B cell (primary cell): ENCODE measurements at regions not wholly inside any gene's neighbourhood (a gene's known extent, or its start where the extent isn't known, plus 50 kb on each side); places are given as distances from the start of the nearest gene placed in this dataset.

Experiments used
- ATAC-seq: fragments of 200-7000 bp; cut with Tn5 transposase; one replicate; pipeline ENCODE4 v1.10.0; 2021; ENCODE audit warnings: low read depth, mild to moderate bottlenecking, moderate number of reproducible peaks, moderate library complexity
- CTCF ChIA-PET: fragments of 350-600 bp; sonication (Branson Sonifier 250); formaldehyde crosslinking; loops from one replicate; lab custom pipeline; 2021; ENCODE audit warnings: antibody characterized with exemption, inconsistent platforms; lab: Charles Lee
- POLR2A ChIA-PET: fragments of 350-600 bp; sonication (Branson Sonifier 250); formaldehyde crosslinking; loops from one replicate; lab custom pipeline; 2021; ENCODE audit warnings: antibody characterized with exemption; lab: Charles Lee
- DNase-seq: peaks from one replicate; pipeline ENCODE4 v3.0.0; 2013
- H2AFZ ChIP-seq: 2 replicates; pipeline ENCODE4 v1.6.1; 2012; ENCODE audit warnings: mild to moderate bottlenecking, low read depth, low read length; ENCODE audit not compliant: insufficient read depth, poor library complexity, severe bottlenecking
- H3K27ac ChIP-seq, 2 donors: 1 replicate in 1 of 2; 2 replicates in 1 of 2; pipeline ENCODE4 v1.5.1; 2012 to 2013; ENCODE audit warnings: low read length in 2 of 2, mild to moderate bottlenecking in 2 of 2, moderate library complexity in 1 of 2
- H3K27me3 ChIP-seq, 4 experiments: fragments of 200-600 bp in 1 of 4; sonication (generic) in 1 of 4; replicated peaks in 1 of 4; 1 replicate in 2 of 4; 2 replicates in 2 of 4; pipeline versions ENCODE4 v1.6.1 to v1.7.0; 2013 to 2016; ENCODE audit warnings: low read length in 3 of 4, mild to moderate bottlenecking in 2 of 4, mixed read lengths in 1 of 4, moderate library complexity in 1 of 4; ENCODE audit not compliant: insufficient read depth in 4 of 4, control insufficient read depth in 3 of 4; ENCODE audit errors: control extremely low read depth in 1 of 4
- H3K36me3 ChIP-seq, 2 experiments: replicated peaks in 1 of 2; 1 replicate in 1 of 2; 2 replicates in 1 of 2; pipeline versions ENCODE4 v1.6.1 to v1.7.1; 2013; ENCODE audit warnings: low read length in 1 of 2; ENCODE audit not compliant: insufficient read depth in 2 of 2, control insufficient read depth in 1 of 2; ENCODE audit errors: control extremely low read depth in 1 of 2, extremely low read depth in 1 of 2
- H3K4me1 ChIP-seq, 2 donors: fragments of 200-600 bp in 1 of 2; sonication (generic) in 1 of 2; 1 replicate in 1 of 2; 2 replicates in 1 of 2; pipeline versions ENCODE4 v1.5.1 to v1.6.1; 2013 to 2017; ENCODE audit warnings: low read length in 2 of 2; ENCODE audit not compliant: control insufficient read depth in 2 of 2, insufficient read depth in 2 of 2
- H3K4me2 ChIP-seq: replicated peaks from 2 replicates; pipeline ENCODE3; 2012; ENCODE audit warnings: mild to moderate bottlenecking, low read depth, low read length; ENCODE audit not compliant: poor library complexity, severe bottlenecking
- H3K4me3 ChIP-seq, 5 experiments: fragments of 200-600 bp in 1 of 5; sonication (generic) in 1 of 5; 1 replicate in 3 of 5; 2 replicates in 2 of 5; pipeline versions ENCODE4 v1.5.1 to v1.7.0; 2011 to 2016; ENCODE audit warnings: low read length in 4 of 5, mild to moderate bottlenecking in 4 of 5, low read depth in 2 of 5, control low read depth in 1 of 5, moderate library complexity in 1 of 5; ENCODE audit not compliant: insufficient read depth in 1 of 5; ENCODE audit errors: control extremely low read depth in 1 of 5, extremely low read depth in 1 of 5
- H3K79me2 ChIP-seq: fragments of 200-600 bp; sonication (generic); one replicate; pipeline ENCODE4 v1.6.0; 2016; ENCODE audit warnings: low read length; ENCODE audit not compliant: control insufficient read depth, insufficient read depth
- H3K9ac ChIP-seq: fragments of 200-600 bp; sonication (generic); 2 replicates; pipeline ENCODE4 v1.6.1; 2017; ENCODE audit warnings: mild to moderate bottlenecking, low read length, moderate library complexity
- H3K9me3 ChIP-seq, 3 donors: one replicate each; pipeline versions ENCODE4 v1.6.1 to v1.7.1; 2013; ENCODE audit warnings: low read length in 2 of 3; ENCODE audit not compliant: control insufficient read depth in 2 of 3, insufficient read depth in 1 of 3; ENCODE audit errors: control extremely low read depth in 1 of 3
- H4K20me1 ChIP-seq: 2 replicates; pipeline ENCODE4 v1.6.0; 2012; ENCODE audit warnings: mild to moderate bottlenecking, low read length; ENCODE audit not compliant: insufficient read depth, control insufficient read depth, poor library complexity, severe bottlenecking
- H3K27ac Mint-ChIP-seq: one replicate; pipeline ENCODE4 v1.8.0; 2021; ENCODE audit warnings: mixed read lengths
- H3K27me3 Mint-ChIP-seq: one replicate; pipeline ENCODE4 v1.8.0; 2021; ENCODE audit warnings: mixed read lengths
- H3K4me1 Mint-ChIP-seq: one replicate; pipeline ENCODE4 v1.8.0; 2021; ENCODE audit warnings: mixed read lengths
- H3K4me3 Mint-ChIP-seq: one replicate; pipeline ENCODE4 v1.8.0; 2021; ENCODE audit warnings: mixed read lengths
- H3K9me3 Mint-ChIP-seq: one replicate; pipeline ENCODE4 v1.8.0; 2022; ENCODE audit warnings: mixed read lengths; ENCODE audit not compliant: insufficient read depth
- CTCF ChIP-seq: fragments of 200-600 bp; IDR thresholded peaks from one replicate; pipeline ENCODE4 v1.8.0; 2022; ENCODE audit warnings: antibody characterized with exemption, mild to moderate bottlenecking
- EZH2 ChIP-seq: IDR thresholded peaks from 2 replicates; pipeline ENCODE4 v1.6.1; 2012; ENCODE audit warnings: borderline replicate concordance, low read depth, mild to moderate bottlenecking, moderate library complexity, low read length; ENCODE audit not compliant: insufficient read depth, poor library complexity, severe bottlenecking
- WGBS: methylation state at CpG from one replicate; pipeline ENCODE4 v1.1.5; 2013; ENCODE audit warnings: missing lambda C conversion rate; ENCODE audit not compliant: insufficient coverage; 5-methylcytosine and 5-hydroxymethylcytosine counted together
- intact Hi-C: fragments of 100-400 bp; cut with micrococcal nuclease; formaldehyde crosslinking; loops from one replicate; pipeline ENCODE4 v1.10.0; 2022

GRCh38 chr3:162932503-162932902 is 1435.9 kb downstream of the OTOL1 start:
- intact Hi-C loops, result no loop called here
- H3K27me3 ChIP-seq, result no peaks in the 10 kb centered on the region
- Mint-ChIP-seq H3K4me3 (no peak overlapping the region), H3K27ac (no peak overlapping the region), H3K4me1 (no peaks in the 10 kb centered on the region), H3K9me3 (no peaks in the 10 kb centered on the region), H3K27me3 (no peaks in the 10 kb centered on the region)
- DNase-seq (no peak), ATAC-seq (no peak)
- ChIA-PET CTCF (no interaction called here), POLR2A (no interaction called here)
- TF ChIP-seq EZH2 (no peak), CTCF (no peak)
- WGBS, result no CpG with 5 or more reads among the region's 2 CpGs
- no peak overlapping the region for H3K4me3 ChIP-seq
- no peaks in the 10 kb centered on the region for H3K36me3 ChIP-seq
- no peaks in the 10 kb centered on the region for H4K20me1 ChIP-seq
- H2AFZ ChIP-seq, result no peak overlapping the region
- H3K79me2 ChIP-seq, result no peaks in the 10 kb centered on the region
- H3K4me1 ChIP-seq, result no peaks in the 10 kb centered on the region
- H3K9ac ChIP-seq, result no peak overlapping the region
- H3K4me2 ChIP-seq, result no peak overlapping the region
- no peak overlapping the region for H3K27ac ChIP-seq
- H3K9me3 ChIP-seq, result no peaks in the 10 kb centered on the region

DNA sequence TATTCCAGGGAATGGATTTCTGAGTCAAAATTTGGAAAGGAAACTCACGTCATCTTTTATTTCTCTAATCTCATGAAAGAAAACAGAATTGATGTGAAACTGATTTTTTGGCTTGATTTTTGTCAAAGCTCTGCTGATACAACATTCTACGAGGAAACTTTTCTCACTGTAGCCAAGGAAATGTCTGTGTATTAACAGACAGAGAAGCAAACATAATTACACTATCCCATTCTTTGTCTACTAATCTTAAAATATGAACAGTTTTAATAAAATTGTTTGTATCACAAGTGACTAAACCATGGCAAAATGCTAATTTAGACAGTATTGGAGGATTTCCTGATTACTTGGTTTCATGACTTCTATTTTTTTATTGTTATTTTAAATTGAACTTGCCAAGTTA is 1437.0 kb downstream of the OTOL1 start:
- H3K4me1 Mint-ChIP-seq, result no peaks in the 10 kb centered on the region
- H3K27ac Mint-ChIP-seq, result no peak overlapping the region
- no peaks in the 10 kb centered on the region for H3K9me3 Mint-ChIP-seq
- ChIA-PET CTCF (no interaction called here), POLR2A (no interaction called here)
- intact Hi-C loops, result no loop called here
- Histone ChIP-seq H3K27ac (no peak overlapping the region), H3K4me1 (no peaks in the 10 kb centered on the region), H3K27me3 (no peaks in the 10 kb centered on the region), H3K9ac (no peak overlapping the region), H4K20me1 (no peaks in the 10 kb centered on the region), H3K4me2 (no peak overlapping the region), H3K36me3 (no peaks in the 10 kb centered on the region), H3K4me3 (no peak overlapping the region), H3K79me2 (no peaks in the 10 kb centered on the region), H3K9me3 (no peaks in the 10 kb centered on the region), H2AFZ (no peak overlapping the region)
- no peak overlapping the region for H3K4me3 Mint-ChIP-seq
- DNase-seq (no peak), ATAC-seq (no peak)
- H3K27me3 Mint-ChIP-seq, result no peaks in the 10 kb centered on the region
- no CpG with 5 or more reads among the region's 2 CpGs for WGBS
- no peak for TF ChIP-seq CTCF
- no peak for TF ChIP-seq EZH2
